22Rv1 (cell line): ENCODE measurements at regions not wholly inside any gene's neighbourhood (a gene's known extent, or its start where the extent isn't known, plus 50 kb on each side); places are given as distances from the start of the nearest gene placed in this dataset.

Source experiments
- ZFX ChIP-seq: fragments of 450-650 bp; IDR thresholded peaks from 2 replicates; pipeline ENCODE4 v1.6.1; 2017; ENCODE audit warnings: antibody characterized with exemption, borderline replicate concordance
- TF ChIP-seq, protein P1 (sequence below): fragments of 450-650 bp; IDR thresholded peaks from 2 replicates; pipeline ENCODE4 v1.5.1; 2017; ENCODE audit warnings: mild to moderate bottlenecking

DNA sequence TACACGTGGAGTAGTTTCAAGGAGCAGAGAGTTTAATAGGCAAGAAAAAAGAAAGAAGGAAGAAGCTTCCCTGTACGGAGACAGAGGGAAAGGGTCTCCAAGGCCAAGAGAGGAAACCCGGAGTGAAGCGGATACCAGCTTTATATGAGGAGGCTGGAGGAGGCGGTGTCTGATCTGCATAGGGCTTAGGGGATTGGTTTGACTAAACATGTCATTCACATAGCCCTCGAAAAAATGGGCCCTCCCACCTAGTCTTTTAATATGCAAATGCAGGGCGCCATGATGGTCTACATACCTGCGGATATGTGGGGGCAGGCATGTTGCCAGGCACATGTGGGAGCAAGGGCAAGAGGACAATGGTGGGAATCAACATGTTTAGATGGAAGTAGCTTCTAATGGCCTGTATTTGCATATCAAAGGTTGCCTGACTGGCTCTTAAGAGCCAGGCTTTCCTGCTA is 103.1 kb upstream of the UGT8 start:
- TF ChIP-seq, protein P1, sequence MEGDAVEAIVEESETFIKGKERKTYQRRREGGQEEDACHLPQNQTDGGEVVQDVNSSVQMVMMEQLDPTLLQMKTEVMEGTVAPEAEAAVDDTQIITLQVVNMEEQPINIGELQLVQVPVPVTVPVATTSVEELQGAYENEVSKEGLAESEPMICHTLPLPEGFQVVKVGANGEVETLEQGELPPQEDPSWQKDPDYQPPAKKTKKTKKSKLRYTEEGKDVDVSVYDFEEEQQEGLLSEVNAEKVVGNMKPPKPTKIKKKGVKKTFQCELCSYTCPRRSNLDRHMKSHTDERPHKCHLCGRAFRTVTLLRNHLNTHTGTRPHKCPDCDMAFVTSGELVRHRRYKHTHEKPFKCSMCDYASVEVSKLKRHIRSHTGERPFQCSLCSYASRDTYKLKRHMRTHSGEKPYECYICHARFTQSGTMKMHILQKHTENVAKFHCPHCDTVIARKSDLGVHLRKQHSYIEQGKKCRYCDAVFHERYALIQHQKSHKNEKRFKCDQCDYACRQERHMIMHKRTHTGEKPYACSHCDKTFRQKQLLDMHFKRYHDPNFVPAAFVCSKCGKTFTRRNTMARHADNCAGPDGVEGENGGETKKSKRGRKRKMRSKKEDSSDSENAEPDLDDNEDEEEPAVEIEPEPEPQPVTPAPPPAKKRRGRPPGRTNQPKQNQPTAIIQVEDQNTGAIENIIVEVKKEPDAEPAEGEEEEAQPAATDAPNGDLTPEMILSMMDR = no peak
- TF ChIP-seq ZFX = no peak
